Neural progenitor cell (in vitro differentiated cells): ENCODE measurements at regions not wholly inside any gene's neighbourhood (a gene's known extent, or its start where the extent isn't known, plus 50 kb on each side); places are given as distances from the start of the nearest gene placed in this dataset.

Source experiments
- DNase-seq: peaks from one replicate; pipeline ENCODE4 v3.0.0-alpha.2; 2016; ENCODE audit warnings: low spot score
- H2AFZ ChIP-seq: fragments of 200-600 bp; sonication (generic); replicated peaks from 2 replicates; pipeline ENCODE4 v1.6.1; 2016; ENCODE audit warnings: antibody characterized with exemption
- H3F3A ChIP-seq: fragments of 200-600 bp; sonication (generic); 2 replicates; pipeline ENCODE4 v1.6.1; 2016; ENCODE audit warnings: antibody characterized with exemption, low read depth
- H3K27ac ChIP-seq: fragments of 200-600 bp; sonication (generic); 2 replicates; pipeline ENCODE4 v1.5.1; 2016; ENCODE audit warnings: mild to moderate bottlenecking
- H3K27me3 ChIP-seq: fragments of 200-600 bp; sonication (generic); 2 replicates; pipeline ENCODE4 v1.6.1; 2016; ENCODE audit warnings: mild to moderate bottlenecking, moderate library complexity
- H3K36me3 ChIP-seq: fragments of 200-600 bp; sonication (generic); 2 replicates; pipeline ENCODE4 v1.5.1; 2016
- H3K4me1 ChIP-seq: fragments of 200-600 bp; sonication (generic); 2 replicates; pipeline ENCODE4 v1.6.1; 2016; ENCODE audit warnings: mixed run types
- H3K4me2 ChIP-seq: fragments of 200-600 bp; sonication (generic); 2 replicates; pipeline ENCODE4 v1.6.1; 2016
- H3K4me3 ChIP-seq: fragments of 200-600 bp; sonication (generic); 2 replicates; pipeline ENCODE4 v1.5.1; 2016
- H3K79me2 ChIP-seq: fragments of 200-600 bp; sonication (generic); 2 replicates; pipeline ENCODE4 v1.6.1; 2016; ENCODE audit warnings: low read depth
- H3K9ac ChIP-seq: fragments of 200-600 bp; sonication (generic); 2 replicates; pipeline ENCODE4 v1.6.1; 2016
- H3K9me3 ChIP-seq: fragments of 200-600 bp; sonication (generic); 2 replicates; pipeline ENCODE4 v1.5.1; 2016; ENCODE audit warnings: low read depth
- H4K20me1 ChIP-seq: fragments of 200-600 bp; sonication (generic); 2 replicates; pipeline ENCODE4 v1.6.1; 2016; ENCODE audit warnings: low read depth
- H3K27ac Mint-ChIP-seq: 3 replicates; pipeline ENCODE4 v1.8.0; 2021; ENCODE audit warnings: mixed read lengths
- H3K27me3 Mint-ChIP-seq: 2 replicates; pipeline ENCODE4 v1.8.0; 2022; ENCODE audit warnings: low read depth, mild to moderate bottlenecking, inconsistent platforms, moderate library complexity, mixed read lengths; ENCODE audit not compliant: insufficient read depth
- H3K36me3 Mint-ChIP-seq: 3 replicates; pipeline ENCODE4 v1.8.0; 2021; ENCODE audit warnings: mixed read lengths
- H3K4me1 Mint-ChIP-seq: 3 replicates; pipeline ENCODE4 v1.8.0; 2021; ENCODE audit warnings: mixed read lengths
- H3K4me3 Mint-ChIP-seq: 3 replicates; pipeline ENCODE4 v1.8.0; 2021; ENCODE audit warnings: mild to moderate bottlenecking, moderate library complexity, mixed read lengths
- H3K9me3 Mint-ChIP-seq: 3 replicates; pipeline ENCODE4 v1.8.0; 2020; ENCODE audit warnings: mixed read lengths
- EZH2 ChIP-seq: fragments of 200-600 bp; sonication (generic); IDR thresholded peaks from 2 replicates; pipeline ENCODE4 v1.6.1; 2017; ENCODE audit warnings: antibody characterized with exemption, mild to moderate bottlenecking, moderate library complexity
- EZH2phosphoT487 ChIP-seq: fragments of 200-600 bp; sonication (generic); IDR thresholded peaks from 2 replicates; pipeline ENCODE4 v1.6.1; 2017; ENCODE audit warnings: antibody characterized with exemption
- TF ChIP-seq, protein P1 (sequence below): fragments of 200-600 bp; sonication (generic); IDR thresholded peaks from 2 replicates; pipeline ENCODE4 v1.5.1; 2017; ENCODE audit warnings: antibody characterized with exemption, mild to moderate bottlenecking

GRCh38 chr9:1115370-1115769 is 65.2 kb downstream of the DMRT2 start:
- Histone ChIP-seq H3K4me1 (no peaks in the 10 kb centered on the region), H3K9me3 (peaks cover 21% of the 10 kb centered on the region), H3K9ac (no peak overlapping the region), H3K4me3 (no peak overlapping the region), H3K79me2 (no peaks in the 10 kb centered on the region), H2AFZ (no peak overlapping the region), H3K36me3 (no peaks in the 10 kb centered on the region), H3K27me3 (no peaks in the 10 kb centered on the region), H4K20me1 (no peaks in the 10 kb centered on the region), H3K4me2 (no peak overlapping the region), H3F3A (no peaks in the 10 kb centered on the region), H3K27ac (no peak overlapping the region)
- Mint-ChIP-seq H3K27ac (no peak overlapping the region), H3K4me3 (no peak overlapping the region), H3K27me3 (peaks cover 2% of the 10 kb centered on the region), H3K9me3 (no peaks in the 10 kb centered on the region), H3K4me1 (no peaks in the 10 kb centered on the region), H3K36me3 (no peaks in the 10 kb centered on the region)
- DNase-seq, result no peak
- TF ChIP-seq EZH2phosphoT487 (no peak), EZH2 (no peak)
- TF ChIP-seq, protein P1, sequence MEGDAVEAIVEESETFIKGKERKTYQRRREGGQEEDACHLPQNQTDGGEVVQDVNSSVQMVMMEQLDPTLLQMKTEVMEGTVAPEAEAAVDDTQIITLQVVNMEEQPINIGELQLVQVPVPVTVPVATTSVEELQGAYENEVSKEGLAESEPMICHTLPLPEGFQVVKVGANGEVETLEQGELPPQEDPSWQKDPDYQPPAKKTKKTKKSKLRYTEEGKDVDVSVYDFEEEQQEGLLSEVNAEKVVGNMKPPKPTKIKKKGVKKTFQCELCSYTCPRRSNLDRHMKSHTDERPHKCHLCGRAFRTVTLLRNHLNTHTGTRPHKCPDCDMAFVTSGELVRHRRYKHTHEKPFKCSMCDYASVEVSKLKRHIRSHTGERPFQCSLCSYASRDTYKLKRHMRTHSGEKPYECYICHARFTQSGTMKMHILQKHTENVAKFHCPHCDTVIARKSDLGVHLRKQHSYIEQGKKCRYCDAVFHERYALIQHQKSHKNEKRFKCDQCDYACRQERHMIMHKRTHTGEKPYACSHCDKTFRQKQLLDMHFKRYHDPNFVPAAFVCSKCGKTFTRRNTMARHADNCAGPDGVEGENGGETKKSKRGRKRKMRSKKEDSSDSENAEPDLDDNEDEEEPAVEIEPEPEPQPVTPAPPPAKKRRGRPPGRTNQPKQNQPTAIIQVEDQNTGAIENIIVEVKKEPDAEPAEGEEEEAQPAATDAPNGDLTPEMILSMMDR, result no peak

DNA sequence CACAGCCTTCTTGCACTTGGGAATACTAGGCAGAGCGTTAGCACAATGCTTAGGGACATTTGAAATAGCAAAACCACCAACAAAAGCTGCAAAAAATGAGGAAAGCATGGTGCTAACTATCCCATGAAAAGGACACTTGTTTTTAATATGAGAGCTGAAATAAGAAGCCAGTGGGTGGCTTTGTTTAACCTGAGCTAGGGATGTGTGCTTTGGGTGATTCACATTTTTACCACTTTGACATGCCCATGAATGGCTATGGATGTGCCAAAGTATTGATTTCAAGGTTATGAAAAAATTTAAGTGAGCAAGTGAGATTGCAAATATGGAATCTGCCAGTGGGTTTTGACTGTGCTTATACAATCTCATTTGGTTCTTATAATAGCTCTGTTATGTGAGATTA is 67.3 kb downstream of the DMRT2 start:
- no peak overlapping the region for H3K27ac Mint-ChIP-seq
- TF ChIP-seq EZH2phosphoT487 (no peak), EZH2 (no peak)
- TF ChIP-seq, protein P1, result no peak
- H3K4me3 Mint-ChIP-seq, result no peak overlapping the region
- Histone ChIP-seq H3K9ac (no peak overlapping the region), H3K9me3 (peaks cover 6% of the 10 kb centered on the region), H3K79me2 (no peaks in the 10 kb centered on the region), H3K4me2 (no peak overlapping the region), H3K4me3 (no peak overlapping the region), H3K27ac (no peak overlapping the region), H3K36me3 (no peaks in the 10 kb centered on the region), H4K20me1 (no peaks in the 10 kb centered on the region), H3K27me3 (no peaks in the 10 kb centered on the region), H3K4me1 (no peaks in the 10 kb centered on the region), H3F3A (no peaks in the 10 kb centered on the region), H2AFZ (no peak overlapping the region)
- no peaks in the 10 kb centered on the region for H3K9me3 Mint-ChIP-seq
- peaks cover 2% of the 10 kb centered on the region for H3K27me3 Mint-ChIP-seq
- H3K4me1 Mint-ChIP-seq, result no peaks in the 10 kb centered on the region
- DNase-seq, result no peak
- H3K36me3 Mint-ChIP-seq, result no peaks in the 10 kb centered on the region

- no peak overlapping the region for H2AFZ ChIP-seq
- no peaks in the 10 kb centered on the region for H3K4me1 ChIP-seq
- H3K4me3 ChIP-seq, result no peak overlapping the region
- no peaks in the 10 kb centered on the region for H4K20me1 ChIP-seq
- H3K27me3 ChIP-seq, result no peaks in the 10 kb centered on the region
- no peak for DNase-seq
- H3K9ac ChIP-seq, result no peak overlapping the region
- no peaks in the 10 kb centered on the region for H3F3A ChIP-seq
- Mint-ChIP-seq H3K27ac (no peak overlapping the region), H3K27me3 (peaks cover 2% of the 10 kb centered on the region), H3K4me3 (no peak overlapping the region), H3K4me1 (no peaks in the 10 kb centered on the region), H3K36me3 (no peaks in the 10 kb centered on the region), H3K9me3 (no peaks in the 10 kb centered on the region)
- no peak overlapping the region for H3K4me2 ChIP-seq
- H3K27ac ChIP-seq, result no peak overlapping the region
- H3K36me3 ChIP-seq, result no peaks in the 10 kb centered on the region
- H3K9me3 ChIP-seq, result peaks cover 13% of the 10 kb centered on the region
- H3K79me2 ChIP-seq, result no peaks in the 10 kb centered on the region
- TF ChIP-seq EZH2phosphoT487 (no peak), EZH2 (no peak)
- TF ChIP-seq, protein P1, result no peak
Measured at GRCh38 chr9:1120500-1121165, 70.5 kb downstream of the DMRT2 start.
